Osteocyte (in vitro differentiated cells): ENCODE measurements at regions not wholly inside any gene's neighbourhood (a gene's known extent, or its start where the extent isn't known, plus 50 kb on each side); places are given as distances from the start of the nearest gene placed in this dataset.

Source experiments
- DNase-seq: peaks from one replicate; pipeline ENCODE4 v3.0.0; 2021; ENCODE audit warnings: mixed read lengths; ENCODE audit not compliant: unreplicated experiment; ENCODE audit errors: extremely low spot score
- H3K27ac Mint-ChIP-seq: one replicate; pipeline ENCODE4 v1.8.0; 2021; ENCODE audit warnings: mild to moderate bottlenecking, mixed read lengths; ENCODE audit not compliant: unreplicated experiment
- H3K27me3 Mint-ChIP-seq: one replicate; pipeline ENCODE4 v1.8.0; 2021; ENCODE audit warnings: mixed read lengths; ENCODE audit not compliant: unreplicated experiment
- H3K36me3 Mint-ChIP-seq: one replicate; pipeline ENCODE4 v1.8.0; 2021; ENCODE audit warnings: mixed read lengths; ENCODE audit not compliant: unreplicated experiment
- H3K4me1 Mint-ChIP-seq: one replicate; pipeline ENCODE4 v1.8.0; 2021; ENCODE audit warnings: mixed read lengths; ENCODE audit not compliant: unreplicated experiment
- H3K4me3 Mint-ChIP-seq: one replicate; pipeline ENCODE4 v1.8.0; 2021; ENCODE audit warnings: mild to moderate bottlenecking, moderate library complexity, mixed read lengths; ENCODE audit not compliant: unreplicated experiment
- H3K9me3 Mint-ChIP-seq: one replicate; pipeline ENCODE4 v1.8.0; 2021; ENCODE audit warnings: mixed read lengths; ENCODE audit not compliant: unreplicated experiment
- CTCF ChIP-seq: fragments of 200-600 bp; sonication (generic); IDR thresholded peaks from 2 replicates; pipeline ENCODE4 v1.5.0; 2021; ENCODE audit warnings: antibody characterized with exemption, mild to moderate bottlenecking, moderate library complexity

GRCh38 chr21:17351766-17352165, 161.1 kb upstream of the CXADR start:
- no peak for TF ChIP-seq CTCF
- Mint-ChIP-seq H3K9me3 (peaks cover 27% of the 10 kb centered on the region), H3K27me3 (no peaks in the 10 kb centered on the region), H3K4me3 (no peak overlapping the region), H3K27ac (no peak overlapping the region), H3K4me1 (no peaks in the 10 kb centered on the region), H3K36me3 (no peaks in the 10 kb centered on the region)
- DNase-seq = no peak

GRCh38 chr21:17352996-17353655, 159.7 kb upstream of the CXADR start:
- Mint-ChIP-seq H3K27ac (no peak overlapping the region), H3K9me3 (peaks cover 24% of the 10 kb centered on the region), H3K4me1 (no peaks in the 10 kb centered on the region), H3K4me3 (no peak overlapping the region), H3K36me3 (no peaks in the 10 kb centered on the region), H3K27me3 (no peaks in the 10 kb centered on the region)
- no peak for DNase-seq
- TF ChIP-seq CTCF = no peak

GRCh38 chr21:17359781-17360180, 153.1 kb upstream of the CXADR start:
- no peak for TF ChIP-seq CTCF
- Mint-ChIP-seq H3K36me3 (no peaks in the 10 kb centered on the region), H3K27me3 (no peaks in the 10 kb centered on the region), H3K4me1 (no peaks in the 10 kb centered on the region), H3K4me3 (no peak overlapping the region), H3K27ac (no peak overlapping the region), H3K9me3 (peaks cover 4% of the 10 kb centered on the region)
- DNase-seq = no peak

GRCh38 chr21:17368748-17369363, 144.0 kb upstream of the CXADR start:
- Mint-ChIP-seq H3K4me1 (peaks cover 11% of the 10 kb centered on the region), H3K4me3 (no peak overlapping the region), H3K9me3 (peaks cover 6% of the 10 kb centered on the region), H3K27ac (no peak overlapping the region), H3K36me3 (no peaks in the 10 kb centered on the region), H3K27me3 (no peaks in the 10 kb centered on the region)
- TF ChIP-seq CTCF = no peak
- DNase-seq = no peak

- DNase-seq = no peak
- Mint-ChIP-seq H3K36me3 (no peaks in the 10 kb centered on the region), H3K4me3 (no peak overlapping the region), H3K9me3 (peaks cover 7% of the 10 kb centered on the region), H3K4me1 (peaks cover 11% of the 10 kb centered on the region), H3K27me3 (no peaks in the 10 kb centered on the region), H3K27ac (no peak overlapping the region)
- no peak for TF ChIP-seq CTCF
These were observed 142.6 kb upstream of the CXADR start for GRCh38 chr21:17370263-17370662.
